HG03460 (cell line): ENCODE measurements at regions not wholly inside any gene's neighbourhood (a gene's known extent, or its start where the extent isn't known, plus 50 kb on each side); places are given as distances from the start of the nearest gene placed in this dataset.
A peak's percentile ranks its signal among the peaks of the same experiment; 100 is the strongest.

Source experiments
- ATAC-seq: cut with Tn5 transposase; IDR thresholded peaks from one replicate; pipeline ENCODE4 v1.9.1; 2021; ENCODE audit not compliant: unreplicated experiment

DNA sequence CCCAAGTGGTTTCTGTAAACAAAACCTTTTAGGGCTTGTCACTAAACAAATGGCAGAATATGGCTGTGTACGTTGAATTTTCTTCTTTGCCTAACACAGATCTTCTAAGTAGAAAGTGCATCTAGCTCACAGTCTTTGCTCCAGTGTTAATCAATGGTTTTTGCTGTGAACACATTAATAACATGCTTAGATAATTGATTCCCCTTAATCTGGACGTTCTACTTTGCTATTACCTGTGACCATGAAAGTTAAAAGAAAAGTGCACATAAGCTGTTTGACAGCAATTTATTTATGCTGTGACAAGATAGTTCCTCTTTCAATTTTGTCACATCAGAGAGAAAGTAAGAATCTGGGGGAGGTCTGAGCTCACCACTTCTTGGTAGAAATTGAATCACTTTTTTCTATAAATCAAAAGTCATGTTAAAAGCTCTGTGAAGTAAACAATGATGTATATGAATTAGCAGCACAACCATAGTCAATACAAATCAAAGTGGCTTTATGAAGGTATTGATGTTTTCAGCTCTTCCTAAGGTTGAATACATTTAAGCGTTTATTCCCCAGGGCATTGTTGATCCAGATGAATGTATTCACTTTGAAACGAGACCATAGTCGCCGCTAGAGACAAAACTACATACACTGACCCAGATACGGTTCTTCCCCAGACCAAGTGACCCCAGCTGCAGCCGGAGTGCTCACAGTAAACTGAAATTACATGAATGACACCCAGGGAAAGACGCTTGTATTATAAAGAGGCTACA, 174.6 kb upstream of the ZNF608 start:
- ATAC-seq, result peak; percentile 90

GRCh38 chr5:124921694-124922093, 175.3 kb upstream of the ZNF608 start:
- ATAC-seq, result peak; percentile 25

GRCh38 chr5:124922255-124922975, 176.0 kb upstream of the ZNF608 start:
- no peak for ATAC-seq

DNA sequence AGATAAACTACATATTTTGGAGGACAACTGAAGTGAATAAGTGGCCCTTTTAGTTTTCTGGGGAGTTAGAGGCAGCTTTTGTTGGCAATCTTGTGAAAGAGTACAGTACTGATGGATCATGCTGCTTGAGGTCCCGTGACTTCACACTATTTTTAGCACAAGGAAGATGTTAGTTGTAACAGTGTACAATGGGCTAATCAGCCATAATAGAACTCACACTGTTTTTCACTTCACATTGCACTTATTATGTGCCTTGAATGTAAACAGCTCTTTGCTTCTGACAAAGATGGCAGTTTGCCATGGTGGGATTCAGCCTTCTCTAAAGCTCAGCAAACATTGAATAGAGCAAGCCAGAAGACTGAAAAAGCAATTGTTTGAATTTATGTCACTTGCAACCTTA, 176.7 kb upstream of the ZNF608 start:
- ATAC-seq, result no peak

GRCh38 chr5:124924729-124925128, 178.3 kb upstream of the ZNF608 start:
- no peak for ATAC-seq

DNA sequence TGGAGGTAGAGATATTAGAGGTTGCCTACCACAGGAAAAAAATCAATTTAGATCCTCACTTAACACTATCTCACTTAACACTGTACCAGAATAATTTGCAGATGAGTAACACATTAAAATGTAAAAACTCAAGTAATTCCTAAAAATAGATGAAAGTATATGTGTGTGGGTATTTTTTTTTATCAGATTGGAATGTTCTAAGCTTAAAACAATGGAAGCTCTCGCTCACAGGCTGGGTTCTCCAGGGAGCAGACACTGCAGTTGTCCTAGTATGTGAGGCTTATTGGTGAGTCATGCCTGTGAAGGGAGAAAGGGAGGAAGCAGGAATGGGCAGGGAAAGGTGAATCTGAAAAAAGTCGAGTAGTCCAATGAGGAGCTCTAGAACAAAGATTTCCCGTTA, 181.3 kb upstream of the ZNF608 start:
- no peak for ATAC-seq

GRCh38 chr5:124929000-124929399, 182.6 kb upstream of the ZNF608 start:
- ATAC-seq, result no peak

DNA sequence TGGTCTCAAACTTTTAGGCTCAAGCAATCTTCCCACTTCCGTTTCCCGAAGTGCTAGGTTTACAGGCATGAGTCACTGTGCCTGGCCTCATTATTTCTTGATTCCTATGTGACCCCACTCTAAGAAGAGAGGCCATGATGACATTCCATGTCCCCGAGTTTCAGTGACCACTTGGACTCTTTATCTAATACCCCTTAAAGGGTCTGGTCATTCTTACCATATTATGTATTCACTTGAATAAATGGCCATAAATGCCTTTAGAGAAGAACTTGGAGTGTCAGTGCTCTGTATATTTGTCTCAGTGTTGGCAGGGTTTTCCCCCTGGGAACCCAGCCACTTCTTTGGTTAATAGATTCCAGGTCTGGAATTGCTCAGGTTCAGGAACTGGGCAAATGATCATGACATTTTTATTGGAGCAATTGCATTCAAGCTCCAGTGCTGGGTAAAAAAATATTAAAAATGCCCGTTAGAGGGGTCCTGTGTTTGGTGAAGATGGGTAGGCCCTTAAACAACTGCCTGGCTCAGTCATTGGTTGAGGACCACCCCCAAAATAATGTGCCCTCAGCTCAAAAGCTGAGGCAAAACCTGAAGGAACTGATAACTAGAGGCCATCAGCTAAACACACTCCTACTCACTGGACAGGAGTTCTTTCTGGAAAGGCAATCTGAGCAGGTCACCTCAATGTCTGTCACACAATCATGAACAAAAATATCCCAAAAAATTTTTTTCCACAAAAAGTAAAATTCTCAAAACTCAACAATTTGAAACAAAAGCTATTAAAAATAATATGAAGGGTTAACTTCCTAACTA, 186.6 kb upstream of the ZNF608 start:
- no peak for ATAC-seq

DNA sequence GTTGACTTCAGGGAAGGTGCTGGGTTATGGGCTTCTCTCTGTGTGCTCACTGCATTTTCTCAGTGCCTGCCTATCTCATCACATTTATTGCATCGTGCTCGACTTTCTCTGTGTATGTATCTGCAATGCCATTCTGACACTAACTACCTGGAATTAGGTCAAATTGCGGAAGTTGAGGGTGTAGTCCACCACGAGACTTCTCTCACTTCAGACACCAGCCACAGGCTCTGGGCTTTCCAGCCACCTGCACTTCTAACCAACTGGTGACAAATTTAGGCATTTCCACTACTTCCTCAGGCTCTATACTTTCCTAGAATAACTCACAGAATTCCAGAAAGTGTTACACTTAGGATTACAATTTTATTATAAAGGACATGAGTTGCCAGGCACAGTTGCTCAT, 188.6 kb upstream of the ZNF608 start:
- peak; percentile 76 for ATAC-seq

GRCh38 chr5:124936626-124936933, 190.1 kb upstream of the ZNF608 start:
- ATAC-seq, result peak; percentile 39

- no peak for ATAC-seq
Measured at GRCh38 chr5:124941051-124942049, 194.9 kb upstream of the ZNF608 start.

- no peak for ATAC-seq
Measured at GRCh38 chr5:124948062-124948753, 201.8 kb upstream of the ZNF608 start.

DNA sequence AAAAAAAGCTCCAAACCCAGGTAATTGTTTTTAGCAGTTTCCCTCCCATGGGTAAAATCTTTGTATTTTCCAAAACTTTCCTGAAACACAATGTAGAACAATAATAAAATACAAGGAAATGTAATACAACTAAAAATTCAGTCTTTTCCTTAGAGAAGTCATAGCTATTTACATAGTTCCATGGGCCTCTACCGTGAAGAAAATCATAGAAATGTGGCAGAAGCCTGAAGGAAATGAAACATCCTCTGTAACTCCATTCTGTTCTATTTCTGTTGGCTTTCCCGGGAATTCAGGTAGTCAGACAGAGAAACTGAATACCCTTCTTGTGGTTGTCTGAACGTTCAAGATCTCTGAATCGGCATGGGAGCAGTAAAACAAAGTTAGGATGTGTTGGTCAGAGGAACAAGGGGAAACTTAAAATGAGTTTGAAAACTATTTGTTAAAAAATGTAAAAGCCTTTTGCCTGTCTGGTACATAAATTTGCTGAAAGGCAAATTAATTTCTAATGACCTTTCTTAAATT, 202.4 kb upstream of the ZNF608 start:
- no peak for ATAC-seq

DNA sequence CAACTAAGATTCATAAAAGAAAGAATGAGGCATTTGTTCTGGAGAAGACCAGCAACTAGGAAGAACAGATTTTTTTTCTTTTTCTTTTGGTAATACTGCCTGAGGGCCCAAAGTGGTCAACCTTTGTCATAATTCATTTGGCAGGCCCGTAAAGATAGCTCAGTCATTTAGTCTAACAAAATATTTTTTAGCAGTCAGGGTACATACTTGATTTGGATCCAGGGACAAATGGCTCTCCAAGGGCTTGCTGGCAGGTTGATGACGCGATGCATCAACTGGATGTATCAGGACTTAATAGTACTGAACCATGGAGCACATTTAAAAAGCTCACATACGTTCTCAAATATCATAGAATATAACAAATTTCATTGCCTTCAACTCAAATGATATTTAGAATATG, 203.4 kb upstream of the ZNF608 start:
- ATAC-seq, result no peak

GRCh38 chr5:124951105-124951504, 204.7 kb upstream of the ZNF608 start:
- no peak for ATAC-seq

- peak; percentile 55 for ATAC-seq
Measured at GRCh38 chr5:124951661-124952060, 205.2 kb upstream of the ZNF608 start.

DNA sequence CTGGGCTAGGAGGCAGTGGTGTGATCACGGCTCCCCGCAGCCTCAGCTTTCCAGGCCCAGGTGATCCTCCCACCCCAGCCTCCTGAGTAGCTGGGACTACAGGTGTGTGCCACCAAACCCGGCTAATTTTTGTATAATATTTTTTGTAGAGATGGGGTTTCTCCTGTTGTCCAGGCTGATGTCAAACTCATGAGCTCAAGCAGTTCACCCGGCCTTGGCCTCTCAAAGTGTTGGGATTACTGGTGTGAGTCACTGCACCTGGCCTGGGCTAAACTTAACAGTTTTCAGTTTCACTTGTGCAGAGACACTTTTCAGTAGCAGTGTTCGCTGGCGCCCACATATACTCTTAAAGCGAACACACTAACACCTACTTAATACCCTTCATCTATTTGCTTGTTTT, 205.6 kb upstream of the ZNF608 start:
- ATAC-seq, result peak; percentile 91

DNA sequence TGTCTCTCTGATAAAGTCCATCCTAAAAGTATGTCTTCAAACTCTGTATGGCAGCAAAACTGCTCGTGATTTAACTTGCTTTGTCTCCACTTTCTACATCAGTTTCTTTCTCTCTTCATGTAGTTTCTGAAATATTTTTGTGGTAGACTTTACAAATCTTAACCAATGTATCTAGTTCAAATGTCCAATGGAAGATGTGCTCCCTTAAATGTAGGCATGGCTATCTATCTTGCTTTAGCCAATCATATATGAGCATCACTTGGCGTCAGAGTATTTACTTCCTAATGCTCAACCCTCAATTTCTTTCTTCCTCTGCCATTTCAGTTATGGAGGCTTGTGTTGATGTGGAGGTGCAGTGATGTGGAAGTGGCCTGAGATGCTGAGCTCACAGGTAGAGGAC, 206.1 kb upstream of the ZNF608 start:
- peak; percentile 53 for ATAC-seq

DNA sequence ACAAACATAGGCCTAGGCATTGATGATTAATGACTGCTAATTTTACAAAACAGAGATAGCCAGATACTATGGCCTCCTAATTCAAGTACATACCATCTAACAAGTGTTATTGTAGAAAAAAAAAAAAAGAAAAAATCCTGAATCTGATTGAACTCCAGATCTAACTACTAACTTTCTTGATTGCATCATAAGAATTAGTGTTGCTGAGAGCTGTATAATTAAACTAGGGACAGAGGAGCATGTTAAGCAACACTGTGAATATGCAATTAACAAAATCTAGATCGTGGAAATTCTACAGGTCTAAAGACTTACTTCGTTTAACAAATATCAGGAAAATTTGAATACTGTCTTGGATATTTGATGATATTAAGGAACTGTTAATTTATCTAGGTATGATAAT, 208.3 kb upstream of the ZNF608 start:
- no peak for ATAC-seq

DNA sequence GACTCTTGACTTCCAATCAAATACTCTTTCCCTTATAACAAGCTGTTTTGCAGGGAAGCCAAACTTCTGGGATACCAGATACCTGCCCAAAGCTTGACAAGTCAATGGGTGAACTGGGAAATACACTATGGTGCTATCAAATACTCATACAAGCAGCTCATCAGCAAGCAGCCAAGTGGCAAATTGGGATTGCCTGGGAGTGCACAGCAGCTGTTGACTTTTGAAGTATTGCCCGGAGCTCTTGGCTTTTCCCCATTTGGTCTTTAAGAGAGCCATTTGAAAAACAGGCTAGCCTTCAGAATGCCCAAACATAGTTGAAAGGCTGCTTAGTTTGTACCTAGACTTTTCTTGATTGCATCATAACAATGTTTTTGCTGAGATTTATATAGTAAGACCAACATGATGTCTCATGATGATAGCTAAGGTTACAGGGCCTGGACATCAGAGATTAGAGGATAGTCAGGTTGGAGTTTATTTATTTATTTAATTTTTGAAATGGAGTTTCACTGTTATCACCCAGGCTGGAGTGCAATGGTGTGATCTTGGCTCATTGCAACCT, 210.1 kb upstream of the ZNF608 start:
- no peak for ATAC-seq
